ENCODE measurements at regions not wholly inside any gene's neighbourhood (a gene's known extent, or its start where the extent isn't known, plus 50 kb on each side); places are given as distances from the start of the nearest gene placed in this dataset.

GRCh38 chrX:23269923-23270322 is 64.7 kb upstream of the PTCHD1 start:
- TF ChIP-seq CTCF (IDR thresholded peaks at IDR 0.05) (no peak), POLR2A (IDR thresholded peaks at IDR 0.05) (no peak)
